ENCODE measurements at regions not wholly inside any gene's neighbourhood (a gene's known extent, or its start where the extent isn't known, plus 50 kb on each side); places are given as distances from the start of the nearest gene placed in this dataset.

GRCh38 chr1:101131239-101131843, 105.5 kb upstream of the S1PR1 start:
- no peak for TF ChIP-seq POLR2A (IDR thresholded peaks at IDR 0.05)
- no peak for TF ChIP-seq POLR2AphosphoS5 (IDR thresholded peaks at IDR 0.05)
- TF ChIP-seq, protein P1, sequence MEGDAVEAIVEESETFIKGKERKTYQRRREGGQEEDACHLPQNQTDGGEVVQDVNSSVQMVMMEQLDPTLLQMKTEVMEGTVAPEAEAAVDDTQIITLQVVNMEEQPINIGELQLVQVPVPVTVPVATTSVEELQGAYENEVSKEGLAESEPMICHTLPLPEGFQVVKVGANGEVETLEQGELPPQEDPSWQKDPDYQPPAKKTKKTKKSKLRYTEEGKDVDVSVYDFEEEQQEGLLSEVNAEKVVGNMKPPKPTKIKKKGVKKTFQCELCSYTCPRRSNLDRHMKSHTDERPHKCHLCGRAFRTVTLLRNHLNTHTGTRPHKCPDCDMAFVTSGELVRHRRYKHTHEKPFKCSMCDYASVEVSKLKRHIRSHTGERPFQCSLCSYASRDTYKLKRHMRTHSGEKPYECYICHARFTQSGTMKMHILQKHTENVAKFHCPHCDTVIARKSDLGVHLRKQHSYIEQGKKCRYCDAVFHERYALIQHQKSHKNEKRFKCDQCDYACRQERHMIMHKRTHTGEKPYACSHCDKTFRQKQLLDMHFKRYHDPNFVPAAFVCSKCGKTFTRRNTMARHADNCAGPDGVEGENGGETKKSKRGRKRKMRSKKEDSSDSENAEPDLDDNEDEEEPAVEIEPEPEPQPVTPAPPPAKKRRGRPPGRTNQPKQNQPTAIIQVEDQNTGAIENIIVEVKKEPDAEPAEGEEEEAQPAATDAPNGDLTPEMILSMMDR (IDR thresholded peaks at IDR 0.05 in 8 of 11, conservative IDR thresholded peaks at IDR 0.05 in 3 of 11), result no peak
- H3K4me3 ChIP-seq, result no peak overlapping the region
- H3K4me1 ChIP-seq, result peaks cover 12 to 54% (median 37%) of the 10 kb centered on the region in 6 donors
- H3K9me3 ChIP-seq, result no peaks in the 10 kb centered on the region
- no peak for DNase-seq
- intact Hi-C loops (cut with DNase I; ENCODE audit: low total_unique reads), result loop anchor here (10.0 kb wide), 1 partner anchor 163 kb away; no protein-coding TSS in a partner anchor
- no peaks in the 10 kb centered on the region for H3K36me3 ChIP-seq
- 83 to 100% (median 91%) methylated on average over 1 of the region's 1 CpG for WGBS, 5 donors
- no peak overlapping the region for H3K27ac ChIP-seq
- no peaks in the 10 kb centered on the region for H3K27me3 ChIP-seq (replicated peaks in 1 of 7)

GRCh38 chr1:101130673-101131072, 105.1 kb upstream of the DPH5 start:
- Histone ChIP-seq H3K4me3 (no peak overlapping the region), H3K9me3 (no peaks in the 10 kb centered on the region), H3K36me3 (no peaks in the 10 kb centered on the region), H3K27me3 (replicated peaks in 1 of 7) (no peaks in the 10 kb centered on the region), H3K27ac (no peak overlapping the region), H3K4me1 (peaks cover 9 to 48% (median 32%) of the 10 kb centered on the region in 6 donors)
- TF ChIP-seq, protein P1 (IDR thresholded peaks at IDR 0.05 in 8 of 11, conservative IDR thresholded peaks at IDR 0.05 in 3 of 11), result no peak
- no peak for TF ChIP-seq POLR2AphosphoS5 (IDR thresholded peaks at IDR 0.05)
- TF ChIP-seq POLR2A (IDR thresholded peaks at IDR 0.05), result no peak
- intact Hi-C loops (cut with DNase I; ENCODE audit: low total_unique reads), result loop anchor here (10.0 kb wide), 1 partner anchor 164 kb away; no protein-coding TSS in a partner anchor
- WGBS, 5 donors, result 89 to 91% (median 89%) methylated on average over 6 of the region's 6 CpGs
- DNase-seq, result no peak

- no peak overlapping the region for H3K4me3 ChIP-seq
- no peaks in the 10 kb centered on the region for H3K36me3 ChIP-seq
- no peaks in the 10 kb centered on the region for H3K9me3 ChIP-seq
- H3K4me1 ChIP-seq, result peaks cover 9 to 37% (median 24%) of the 10 kb centered on the region in 6 donors
- H3K27me3 ChIP-seq (replicated peaks in 1 of 7), result no peaks in the 10 kb centered on the region
- TF ChIP-seq POLR2A (IDR thresholded peaks at IDR 0.05), result no peak
- intact Hi-C loops (cut with DNase I; ENCODE audit: low total_unique reads), result no loop called here
- DNase-seq, result no peak
- peak overlapping the region in 4 of 8 donors; percentile 36 to 66 (median 48) for H3K27ac ChIP-seq
Measured at GRCh38 chr1:101128846-101129245, 103.3 kb upstream of the DPH5 start.

- Histone ChIP-seq H3K9me3 (no peaks in the 10 kb centered on the region), H3K4me3 (peak overlapping the region in 1 of 8 donors; percentile 33), H3K27me3 (replicated peaks in 1 of 7) (no peaks in the 10 kb centered on the region), H3K4me1 (peaks cover 9 to 36% (median 24%) of the 10 kb centered on the region in 6 donors), H3K27ac (peak overlapping the region in 7 of 8 donors; percentile 10 to 66 (median 40)), H3K36me3 (no peaks in the 10 kb centered on the region)
- no peak for TF ChIP-seq POLR2A (IDR thresholded peaks at IDR 0.05)
- TF ChIP-seq, protein P1 (IDR thresholded peaks at IDR 0.05 in 8 of 11, conservative IDR thresholded peaks at IDR 0.05 in 3 of 11), result no peak
- TF ChIP-seq POLR2AphosphoS5 (IDR thresholded peaks at IDR 0.05), result no peak
- 10 to 15% (median 14%) methylated on average over 3 of the region's 3 CpGs for WGBS, 5 donors
- intact Hi-C loops (cut with DNase I; ENCODE audit: low total_unique reads), result no loop called here
- no peak for DNase-seq
Measured at GRCh38 chr1:101128211-101128727, 102.7 kb upstream of the DPH5 start.
